ENCODE measurements at regions not wholly inside any gene's neighbourhood (a gene's known extent, or its start where the extent isn't known, plus 50 kb on each side); places are given as distances from the start of the nearest gene placed in this dataset.

DNA sequence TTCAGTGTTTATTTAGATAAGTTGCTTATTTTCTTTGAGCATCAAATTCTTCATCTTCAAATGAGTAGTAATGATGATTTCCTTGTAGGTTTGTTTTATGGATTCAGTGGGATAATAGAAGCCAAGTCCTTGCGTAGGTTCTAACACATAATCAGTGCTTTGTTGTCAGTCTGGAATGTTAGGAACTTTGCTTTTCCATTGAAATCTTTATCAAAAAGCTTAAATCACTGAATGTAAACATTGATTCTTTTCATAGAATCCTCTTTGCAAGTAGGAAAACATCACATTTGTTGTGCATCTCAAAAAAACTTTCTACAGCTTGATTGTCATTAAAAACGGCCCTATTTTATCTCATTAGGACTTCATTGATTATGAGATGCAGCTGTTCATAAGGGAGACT, 490.3 kb upstream of the GOT2 start:
- CTCF ChIA-PET: no interaction called here
- POLR2A ChIA-PET: no interaction called here
- WGBS (ENCODE audit: insufficient coverage): 88% methylated on average over 1 of the region's 2 CpGs
- H3K4me1 ChIP-seq (ENCODE audit: control extremely low read depth in 1 of 4, control insufficient read depth in 4 of 4, insufficient read depth in 4 of 4, low read length in 3 of 4): no peaks in the 10 kb centered on the region
- no peak overlapping the region for H3K4me3 ChIP-seq (ENCODE audit: control insufficient read depth in 1 of 7, extremely low read depth in 1 of 7, insufficient read depth in 4 of 7, low read depth in 2 of 7, low read length in 6 of 7)
- H3K9me3 ChIP-seq (ENCODE audit: control extremely low read depth in 1 of 5, control insufficient read depth in 4 of 5, insufficient read depth in 2 of 5, low read depth in 1 of 5, low read length in 4 of 5): peaks cover 0 to 1% (median 0%) of the 10 kb centered on the region in 5 experiments
- H3K27ac ChIP-seq (ENCODE audit: insufficient read depth in 1 of 2, low read depth in 1 of 2, low read length in 2 of 2, poor library complexity in 1 of 2, severe bottlenecking in 2 of 2): no peak overlapping the region
- no peak for DNase-seq
- H3K36me3 ChIP-seq (ENCODE audit: control insufficient read depth in 4 of 4, insufficient read depth in 4 of 4, low read length in 3 of 4): no peaks in the 10 kb centered on the region
- H3K27me3 ChIP-seq (replicated peaks in 2 of 5; ENCODE audit: control insufficient read depth in 4 of 5, insufficient read depth in 5 of 5, low read length in 4 of 5): no peaks in the 10 kb centered on the region

DNA sequence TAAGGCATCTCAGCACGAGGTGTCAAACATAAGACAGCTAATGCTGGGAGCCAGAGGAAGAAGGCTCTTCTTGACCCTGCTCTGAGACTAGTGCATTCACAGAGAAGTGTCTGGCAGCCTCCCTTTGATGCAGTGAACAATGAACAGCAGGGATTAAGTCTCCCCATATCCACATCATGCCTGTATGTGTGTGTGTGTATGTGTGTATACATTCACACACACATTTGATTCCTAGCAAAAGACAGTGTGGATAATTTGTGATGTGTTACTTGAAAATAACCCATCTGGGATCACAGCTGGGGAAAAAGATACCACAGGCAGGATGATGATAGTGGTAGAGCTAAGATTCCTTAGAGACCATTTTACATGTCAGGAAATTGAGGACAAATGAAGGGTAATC, 485.9 kb upstream of the GOT2 start:
- Histone ChIP-seq H3K4me3 (ENCODE audit: control insufficient read depth in 1 of 7, extremely low read depth in 1 of 7, insufficient read depth in 4 of 7, low read depth in 2 of 7, low read length in 6 of 7) (no peak overlapping the region), H3K27me3 (replicated peaks in 2 of 5; ENCODE audit: control insufficient read depth in 4 of 5, insufficient read depth in 5 of 5, low read length in 4 of 5) (no peaks in the 10 kb centered on the region), H3K4me1 (ENCODE audit: control extremely low read depth in 1 of 4, control insufficient read depth in 4 of 4, insufficient read depth in 4 of 4, low read length in 3 of 4) (no peaks in the 10 kb centered on the region), H3K27ac (ENCODE audit: insufficient read depth in 1 of 2, low read depth in 1 of 2, low read length in 2 of 2, poor library complexity in 1 of 2, severe bottlenecking in 2 of 2) (no peak overlapping the region), H3K36me3 (ENCODE audit: control insufficient read depth in 4 of 4, insufficient read depth in 4 of 4, low read length in 3 of 4) (no peaks in the 10 kb centered on the region), H3K9me3 (ENCODE audit: control extremely low read depth in 1 of 5, control insufficient read depth in 4 of 5, insufficient read depth in 2 of 5, low read depth in 1 of 5, low read length in 4 of 5) (peaks cover 0 to 2% (median 0%) of the 10 kb centered on the region in 5 experiments)
- WGBS (ENCODE audit: insufficient coverage): 100% methylated on average over 1 of the region's 1 CpG
- POLR2A ChIA-PET: no interaction called here
- CTCF ChIA-PET: no interaction called here
- no peak for DNase-seq

DNA sequence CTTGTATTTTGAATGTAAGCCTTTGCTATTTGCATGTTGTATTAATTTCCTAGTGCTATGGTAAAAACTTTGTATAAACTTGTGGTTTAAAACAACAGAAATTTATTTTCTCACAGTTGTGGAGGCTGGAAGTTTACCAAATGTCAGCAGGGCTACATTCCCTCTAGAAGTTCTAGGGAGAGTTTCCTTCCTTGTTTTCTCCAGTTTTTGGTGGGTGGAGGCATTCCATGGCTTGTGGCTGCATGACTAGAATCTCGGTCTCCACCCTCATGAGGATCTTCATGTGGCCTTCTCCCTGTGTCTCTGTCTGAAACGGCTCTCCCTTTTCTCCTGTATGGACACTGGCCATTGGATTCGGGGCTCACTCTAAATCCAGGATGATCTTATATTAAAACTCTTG, 482.2 kb upstream of the GOT2 start:
- Histone ChIP-seq H3K4me3 (ENCODE audit: control insufficient read depth in 1 of 7, extremely low read depth in 1 of 7, insufficient read depth in 4 of 7, low read depth in 2 of 7, low read length in 6 of 7) (no peak overlapping the region), H3K27ac (ENCODE audit: insufficient read depth in 1 of 2, low read depth in 1 of 2, low read length in 2 of 2, poor library complexity in 1 of 2, severe bottlenecking in 2 of 2) (no peak overlapping the region), H3K36me3 (ENCODE audit: control insufficient read depth in 4 of 4, insufficient read depth in 4 of 4, low read length in 3 of 4) (no peaks in the 10 kb centered on the region), H3K9me3 (ENCODE audit: control extremely low read depth in 1 of 5, control insufficient read depth in 4 of 5, insufficient read depth in 2 of 5, low read depth in 1 of 5, low read length in 4 of 5) (peaks cover 0 to 2% (median 0%) of the 10 kb centered on the region in 5 experiments), H3K4me1 (ENCODE audit: control extremely low read depth in 1 of 4, control insufficient read depth in 4 of 4, insufficient read depth in 4 of 4, low read length in 3 of 4) (peaks cover 0 to 15% (median 6%) of the 10 kb centered on the region in 4 experiments), H3K27me3 (replicated peaks in 2 of 5; ENCODE audit: control insufficient read depth in 4 of 5, insufficient read depth in 5 of 5, low read length in 4 of 5) (no peaks in the 10 kb centered on the region)
- ChIA-PET POLR2A (no interaction called here), CTCF (no interaction called here)
- 94% methylated on average over 2 of the region's 3 CpGs for WGBS (ENCODE audit: insufficient coverage)
- DNase-seq: no peak

DNA sequence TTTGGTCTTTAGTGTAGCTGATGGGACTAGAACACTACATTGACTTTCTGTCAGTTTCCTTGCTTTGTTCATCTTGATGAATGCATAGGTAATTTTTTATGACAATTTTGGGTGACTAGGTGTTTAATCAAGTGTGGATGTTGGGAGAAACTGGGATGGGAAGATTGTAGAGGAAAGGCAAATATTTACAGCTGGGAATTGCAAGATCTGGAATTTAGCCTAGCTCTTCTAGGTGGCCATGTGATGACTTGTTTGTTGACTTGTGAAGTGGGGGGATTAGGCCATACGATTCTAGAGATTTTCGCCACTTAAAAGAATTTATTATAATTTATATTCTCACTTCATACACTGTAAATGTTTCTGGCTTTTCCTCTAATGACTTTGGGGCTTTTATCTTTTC, 480.3 kb upstream of the GOT2 start:
- no CpG with 5 or more reads among the region's 2 CpGs for WGBS (ENCODE audit: insufficient coverage)
- Histone ChIP-seq H3K9me3 (ENCODE audit: control extremely low read depth in 1 of 5, control insufficient read depth in 4 of 5, insufficient read depth in 2 of 5, low read depth in 1 of 5, low read length in 4 of 5) (peaks cover 0 to 2% (median 0%) of the 10 kb centered on the region in 5 experiments), H3K27me3 (replicated peaks in 2 of 5; ENCODE audit: control insufficient read depth in 4 of 5, insufficient read depth in 5 of 5, low read length in 4 of 5) (no peaks in the 10 kb centered on the region), H3K4me3 (ENCODE audit: control insufficient read depth in 1 of 7, extremely low read depth in 1 of 7, insufficient read depth in 4 of 7, low read depth in 2 of 7, low read length in 6 of 7) (no peak overlapping the region), H3K36me3 (ENCODE audit: control insufficient read depth in 4 of 4, insufficient read depth in 4 of 4, low read length in 3 of 4) (no peaks in the 10 kb centered on the region), H3K4me1 (ENCODE audit: control extremely low read depth in 1 of 4, control insufficient read depth in 4 of 4, insufficient read depth in 4 of 4, low read length in 3 of 4) (peaks cover 0 to 15% (median 6%) of the 10 kb centered on the region in 4 experiments), H3K27ac (ENCODE audit: insufficient read depth in 1 of 2, low read depth in 1 of 2, low read length in 2 of 2, poor library complexity in 1 of 2, severe bottlenecking in 2 of 2) (no peak overlapping the region)
- DNase-seq: no peak
- ChIA-PET CTCF (no interaction called here), POLR2A (no interaction called here)

DNA sequence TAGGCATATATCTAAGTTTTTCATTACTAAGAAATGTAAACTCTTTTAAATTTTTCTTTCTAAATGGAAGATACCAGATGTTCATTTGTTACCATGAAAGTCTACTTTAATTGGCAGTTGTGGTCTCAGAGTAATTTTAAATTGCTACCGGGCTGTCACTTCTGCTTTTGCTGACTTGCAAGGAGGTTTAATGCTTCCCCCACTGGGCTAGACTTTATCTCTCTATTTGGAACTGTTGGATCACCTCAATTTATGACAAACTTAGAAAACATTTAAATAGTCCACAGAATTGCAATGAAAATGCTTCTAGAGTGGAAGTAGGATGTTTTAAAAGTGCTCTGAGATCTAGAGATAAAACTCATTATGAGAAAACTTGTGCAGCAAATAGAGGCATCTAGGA, 479.8 kb upstream of the GOT2 start:
- H3K27ac ChIP-seq (ENCODE audit: insufficient read depth in 1 of 2, low read depth in 1 of 2, low read length in 2 of 2, poor library complexity in 1 of 2, severe bottlenecking in 2 of 2): no peak overlapping the region
- WGBS (ENCODE audit: insufficient coverage): 0% methylated on average over 1 of the region's 1 CpG
- peaks cover 0 to 2% (median 0%) of the 10 kb centered on the region in 5 experiments for H3K9me3 ChIP-seq (ENCODE audit: control extremely low read depth in 1 of 5, control insufficient read depth in 4 of 5, insufficient read depth in 2 of 5, low read depth in 1 of 5, low read length in 4 of 5)
- POLR2A ChIA-PET: interaction anchor here (0.6 kb wide), 1 partner anchor 143 kb away, joined by 4 read pairs; no protein-coding TSS in a partner anchor
- peak in 2 of 3 donors; percentile 83 to 90 for DNase-seq
- no peaks in the 10 kb centered on the region for H3K27me3 ChIP-seq (replicated peaks in 2 of 5; ENCODE audit: control insufficient read depth in 4 of 5, insufficient read depth in 5 of 5, low read length in 4 of 5)
- H3K4me3 ChIP-seq (ENCODE audit: control insufficient read depth in 1 of 7, extremely low read depth in 1 of 7, insufficient read depth in 4 of 7, low read depth in 2 of 7, low read length in 6 of 7): no peak overlapping the region
- no peaks in the 10 kb centered on the region for H3K36me3 ChIP-seq (ENCODE audit: control insufficient read depth in 4 of 4, insufficient read depth in 4 of 4, low read length in 3 of 4)
- CTCF ChIA-PET: no interaction called here
- H3K4me1 ChIP-seq (ENCODE audit: control extremely low read depth in 1 of 4, control insufficient read depth in 4 of 4, insufficient read depth in 4 of 4, low read length in 3 of 4): peaks cover 0 to 15% (median 6%) of the 10 kb centered on the region in 4 experiments

DNA sequence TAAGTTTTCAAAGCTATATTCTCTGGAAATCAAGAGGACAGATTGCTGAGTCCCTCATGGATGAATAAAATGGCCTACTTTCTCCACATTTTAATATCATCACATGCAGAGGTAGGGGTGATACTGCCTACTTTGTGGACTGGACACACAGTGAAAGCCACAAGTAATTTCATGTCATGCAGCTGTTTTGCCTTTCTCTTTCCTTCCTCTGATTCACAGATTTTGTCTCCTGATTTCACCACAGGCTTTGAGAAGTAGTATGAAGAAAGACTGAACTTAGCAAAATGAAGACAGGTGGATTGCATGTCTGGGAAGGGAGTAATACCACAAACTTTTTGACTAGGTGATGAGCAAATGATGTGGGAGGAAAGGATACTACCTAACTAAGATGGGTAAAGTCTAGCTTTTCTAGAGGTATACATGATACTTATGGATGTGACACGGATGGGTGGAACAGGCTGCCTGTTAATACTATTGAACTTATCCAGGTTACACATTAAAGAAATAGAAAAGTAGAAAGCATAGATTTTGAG, 478.4 kb upstream of the GOT2 start:
- peak in 2 of 3 donors; percentile 41 to 60 for DNase-seq
- H3K9me3 ChIP-seq (ENCODE audit: control extremely low read depth in 1 of 5, control insufficient read depth in 4 of 5, insufficient read depth in 2 of 5, low read depth in 1 of 5, low read length in 4 of 5): no peaks in the 10 kb centered on the region
- CTCF ChIA-PET: interaction anchor here (1.0 kb wide), 1 partner anchor 20 kb away, joined by 3 read pairs; no protein-coding TSS in a partner anchor
- no peak overlapping the region for H3K4me3 ChIP-seq (ENCODE audit: control insufficient read depth in 1 of 7, extremely low read depth in 1 of 7, insufficient read depth in 4 of 7, low read depth in 2 of 7, low read length in 6 of 7)
- no peaks in the 10 kb centered on the region for H3K27me3 ChIP-seq (replicated peaks in 2 of 5; ENCODE audit: control insufficient read depth in 4 of 5, insufficient read depth in 5 of 5, low read length in 4 of 5)
- peaks cover 0 to 15% (median 6%) of the 10 kb centered on the region in 4 experiments for H3K4me1 ChIP-seq (ENCODE audit: control extremely low read depth in 1 of 4, control insufficient read depth in 4 of 4, insufficient read depth in 4 of 4, low read length in 3 of 4)
- POLR2A ChIA-PET: no interaction called here
- H3K27ac ChIP-seq (ENCODE audit: insufficient read depth in 1 of 2, low read depth in 1 of 2, low read length in 2 of 2, poor library complexity in 1 of 2, severe bottlenecking in 2 of 2): no peak overlapping the region
- no CpG with 5 or more reads among the region's 1 CpG for WGBS (ENCODE audit: insufficient coverage)
- no peaks in the 10 kb centered on the region for H3K36me3 ChIP-seq (ENCODE audit: control insufficient read depth in 4 of 4, insufficient read depth in 4 of 4, low read length in 3 of 4)

DNA sequence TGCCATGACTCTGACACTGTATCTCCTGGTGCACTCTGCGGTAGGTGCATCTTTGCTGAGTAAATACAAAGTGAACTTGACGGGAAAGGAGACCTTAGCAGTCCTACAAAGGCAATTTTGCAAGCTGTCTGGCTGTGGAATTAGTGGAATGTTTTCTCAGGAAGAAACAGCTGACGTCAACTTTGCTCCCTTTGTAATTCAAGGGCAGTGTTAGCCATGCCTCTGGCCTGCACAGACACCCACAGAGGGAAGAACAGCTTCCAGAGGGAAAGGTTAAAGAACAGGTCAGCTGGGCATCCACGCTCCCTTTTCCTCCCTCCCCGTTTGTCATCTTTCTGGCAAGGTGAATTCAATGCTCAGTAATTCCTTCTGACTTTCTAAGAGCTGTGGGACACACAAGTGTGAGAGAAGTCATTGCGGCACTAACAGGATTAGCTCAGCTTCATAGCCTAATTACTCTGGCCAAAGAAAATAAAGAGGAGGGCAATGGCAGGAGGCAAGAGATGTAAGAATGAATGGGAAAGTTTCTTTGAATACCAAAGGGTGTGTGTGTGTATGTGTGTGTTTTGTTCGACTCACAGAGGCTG, 476.9 kb upstream of the GOT2 start:
- no peaks in the 10 kb centered on the region for H3K36me3 ChIP-seq (ENCODE audit: control insufficient read depth in 4 of 4, insufficient read depth in 4 of 4, low read length in 3 of 4)
- H3K4me3 ChIP-seq (ENCODE audit: control insufficient read depth in 1 of 7, extremely low read depth in 1 of 7, insufficient read depth in 4 of 7, low read depth in 2 of 7, low read length in 6 of 7): no peak overlapping the region
- H3K27ac ChIP-seq (ENCODE audit: insufficient read depth in 1 of 2, low read depth in 1 of 2, low read length in 2 of 2, poor library complexity in 1 of 2, severe bottlenecking in 2 of 2): no peak overlapping the region
- DNase-seq: no peak
- H3K9me3 ChIP-seq (ENCODE audit: control extremely low read depth in 1 of 5, control insufficient read depth in 4 of 5, insufficient read depth in 2 of 5, low read depth in 1 of 5, low read length in 4 of 5): no peaks in the 10 kb centered on the region
- no peaks in the 10 kb centered on the region for H3K27me3 ChIP-seq (replicated peaks in 2 of 5; ENCODE audit: control insufficient read depth in 4 of 5, insufficient read depth in 5 of 5, low read length in 4 of 5)
- CTCF ChIA-PET: interaction anchor here (0.6 to 1.3 kb wide), 2 partner anchors 11 to 248 kb away, joined by 3 to 4 read pairs; no protein-coding TSS in a partner anchor
- WGBS (ENCODE audit: insufficient coverage): 96% methylated on average over 5 of the region's 7 CpGs
- H3K4me1 ChIP-seq (ENCODE audit: control extremely low read depth in 1 of 4, control insufficient read depth in 4 of 4, insufficient read depth in 4 of 4, low read length in 3 of 4): peaks cover 0 to 15% (median 6%) of the 10 kb centered on the region in 4 experiments
- POLR2A ChIA-PET: no interaction called here

Data from common myeloid progenitor, CD34-positive (primary cell).